Skin of body (tissue), 1 donor: ENCODE measurements at regions not wholly inside any gene's neighbourhood (a gene's known extent, or its start where the extent isn't known, plus 50 kb on each side); places are given as distances from the start of the nearest gene placed in this dataset.
"Not testable (repeated sequence)": the region's sequence is repeated elsewhere in the genome, so short reads cannot be mapped to it uniquely, and the experiment has no call there.

Source experiments
- DNase-seq: peaks from one replicate; lab custom pipeline; 2025; lab: John Stamatoyannopoulos, UW

DNA sequence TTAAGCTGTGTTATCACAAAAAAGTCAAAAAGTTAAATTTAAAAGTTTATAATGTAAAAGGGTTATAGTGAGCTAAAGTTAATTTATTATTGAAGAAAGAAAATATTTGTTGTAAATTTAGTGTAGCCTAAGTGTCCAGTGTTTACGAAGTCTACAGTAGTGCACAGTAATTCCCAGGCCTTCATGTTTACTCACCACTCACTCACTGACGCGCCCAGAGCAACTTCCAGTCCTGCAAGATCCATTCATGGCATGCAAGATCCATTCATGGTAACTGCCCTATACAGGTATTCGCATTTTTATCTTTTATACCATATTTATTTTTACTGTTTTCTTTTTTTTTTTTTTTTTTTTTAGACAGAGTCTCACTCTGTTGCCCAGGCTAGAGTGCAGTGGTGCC is 69.5 kb downstream of the TPRA1 start:
- DNase-seq = no peak

DNA sequence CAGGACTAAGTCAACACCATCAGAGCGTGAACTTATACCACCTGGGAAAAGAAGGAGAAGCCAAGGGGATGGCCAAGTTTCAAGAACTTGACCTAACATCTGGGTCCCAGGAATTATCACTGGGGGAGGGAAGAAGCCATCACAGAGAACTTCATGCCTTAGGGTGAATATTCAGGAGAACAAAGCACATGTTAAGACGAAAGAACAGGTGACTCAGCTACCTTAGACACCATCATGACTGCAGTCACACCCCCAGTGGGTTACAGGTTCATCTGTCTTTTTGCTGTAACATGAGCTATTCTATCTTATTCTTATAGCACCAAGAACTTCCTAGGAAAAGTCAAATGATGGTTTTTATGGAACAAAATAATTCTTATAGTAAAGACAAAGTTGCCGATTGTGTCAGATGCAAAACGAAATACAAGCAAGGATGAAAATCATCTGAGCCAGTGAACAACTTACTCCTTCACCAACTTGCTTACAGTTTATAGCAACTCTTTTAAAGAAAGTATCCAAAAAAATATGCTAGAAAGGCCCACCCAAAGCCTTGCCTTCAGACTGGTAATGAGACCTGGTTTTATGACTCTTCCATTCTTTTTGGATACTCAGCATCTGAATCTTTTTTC is 72.0 kb downstream of the TPRA1 start:
- no peak for DNase-seq

DNA sequence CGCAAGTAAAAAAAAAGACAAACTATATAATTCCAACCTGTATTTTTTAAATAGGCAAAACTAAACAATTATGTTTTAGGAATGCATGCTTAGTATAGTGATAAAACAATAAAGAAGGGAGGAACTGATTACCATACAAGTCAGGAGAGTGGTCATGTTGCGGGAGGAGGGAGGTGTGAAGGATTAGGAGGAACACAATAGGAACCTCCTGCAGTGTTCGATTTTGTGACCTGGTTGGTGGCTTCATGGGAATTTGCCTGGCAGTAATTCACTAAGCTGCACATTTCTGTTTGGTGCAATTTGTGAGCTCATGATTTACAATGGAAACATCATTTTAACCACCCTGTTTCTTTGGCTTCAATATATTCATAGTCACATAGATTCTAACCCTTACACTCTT is 78.3 kb downstream of the TPRA1 start:
- DNase-seq = no peak

DNA sequence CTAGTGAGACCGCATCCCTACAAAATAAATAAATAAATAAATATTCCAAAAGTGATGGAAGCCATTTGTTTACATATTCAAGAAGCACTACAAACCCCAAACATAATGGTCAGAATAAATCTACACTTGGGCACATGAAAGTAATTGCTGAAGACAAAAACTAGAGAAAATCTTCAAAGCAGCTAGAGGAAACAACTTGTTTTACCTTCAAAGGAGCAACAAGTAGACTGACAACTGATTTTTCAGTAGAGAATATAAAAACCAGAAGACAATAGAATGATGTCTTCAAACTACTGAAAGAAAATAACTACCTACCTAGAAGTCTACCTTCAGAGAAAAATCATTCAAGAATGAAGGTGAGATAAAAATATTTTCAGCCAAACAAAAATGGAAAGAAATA is 89.4 kb downstream of the TPRA1 start:
- no peak for DNase-seq

DNA sequence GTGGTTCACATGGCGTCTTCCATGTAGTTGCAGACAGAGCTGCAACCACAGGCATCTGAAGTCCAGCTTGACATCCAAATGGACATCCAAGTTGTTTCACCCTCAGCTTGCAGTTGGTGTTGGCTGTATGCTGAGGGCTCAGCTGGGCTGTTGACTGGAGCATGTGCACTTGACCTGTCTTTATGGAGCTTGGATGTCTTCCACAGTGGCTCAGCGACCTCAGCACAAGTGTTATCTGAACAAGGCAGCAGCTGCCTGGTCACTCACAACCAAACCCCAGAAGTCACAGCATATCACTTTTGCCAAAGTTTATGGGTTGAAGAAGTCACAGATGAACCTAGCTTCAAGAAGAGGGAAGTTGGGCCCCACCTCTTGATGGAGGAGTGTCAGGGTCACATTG is 92.9 kb downstream of the TPRA1 start:
- no peak for DNase-seq

DNA sequence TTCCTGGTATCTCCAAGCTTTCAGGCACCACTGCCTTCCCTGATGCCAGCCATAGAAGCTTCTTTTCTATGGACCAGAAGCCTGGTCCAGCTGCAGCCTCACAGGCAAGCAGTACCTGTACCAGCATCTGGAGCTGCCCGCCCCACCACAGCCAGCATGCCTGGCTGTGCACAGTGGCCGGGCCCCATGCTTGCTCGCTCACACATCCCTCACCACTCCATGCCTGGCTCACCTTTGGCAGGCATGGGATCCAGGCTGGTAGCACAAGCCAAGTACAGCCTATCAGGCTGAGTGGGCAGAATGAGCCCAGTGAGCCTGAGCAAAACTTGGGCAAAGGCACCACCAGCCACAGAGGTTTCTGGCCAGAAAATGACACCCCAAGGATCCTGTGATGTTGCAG is 93.4 kb downstream of the TPRA1 start:
- DNase-seq = no peak

DNA sequence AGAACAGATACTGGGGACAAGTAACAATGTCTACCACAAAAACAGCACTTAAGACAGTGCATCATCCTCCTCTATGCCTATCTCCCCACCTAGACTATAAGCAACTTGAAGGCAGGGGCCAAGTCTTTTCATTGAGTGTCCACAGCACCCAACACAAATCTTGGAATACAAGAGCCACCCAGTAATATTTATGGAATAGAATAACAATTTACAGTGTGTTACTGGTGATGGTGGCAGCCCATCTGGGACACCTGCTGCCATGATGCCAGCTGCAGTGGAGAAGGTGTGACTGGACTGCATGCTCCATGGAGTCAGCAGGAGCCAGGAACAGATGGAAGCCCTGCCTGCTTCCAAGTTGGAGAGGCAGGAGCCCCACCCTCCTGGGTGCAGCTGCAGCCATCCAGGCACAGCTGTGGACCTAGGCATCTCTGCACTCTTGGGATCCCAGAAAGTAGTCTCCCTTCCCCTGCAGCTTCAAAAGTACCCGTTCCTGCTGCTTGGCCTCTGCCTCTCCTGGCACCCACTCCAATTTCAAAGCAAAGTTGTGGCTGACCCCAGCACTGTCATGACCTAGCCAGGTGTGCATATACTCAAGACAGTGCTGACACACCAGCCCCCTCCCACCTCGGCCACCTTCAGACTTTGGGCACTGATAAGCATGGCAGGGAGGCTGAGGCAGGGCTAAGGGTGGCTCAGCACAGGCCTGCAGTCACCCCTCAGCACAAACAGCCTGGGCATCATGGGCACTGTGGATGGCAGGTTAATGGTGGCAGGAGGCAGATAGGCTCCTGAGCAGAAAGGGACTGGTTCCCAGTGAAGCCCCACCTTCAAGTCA is 94.5 kb downstream of the TPRA1 start:
- no peak for DNase-seq

DNA sequence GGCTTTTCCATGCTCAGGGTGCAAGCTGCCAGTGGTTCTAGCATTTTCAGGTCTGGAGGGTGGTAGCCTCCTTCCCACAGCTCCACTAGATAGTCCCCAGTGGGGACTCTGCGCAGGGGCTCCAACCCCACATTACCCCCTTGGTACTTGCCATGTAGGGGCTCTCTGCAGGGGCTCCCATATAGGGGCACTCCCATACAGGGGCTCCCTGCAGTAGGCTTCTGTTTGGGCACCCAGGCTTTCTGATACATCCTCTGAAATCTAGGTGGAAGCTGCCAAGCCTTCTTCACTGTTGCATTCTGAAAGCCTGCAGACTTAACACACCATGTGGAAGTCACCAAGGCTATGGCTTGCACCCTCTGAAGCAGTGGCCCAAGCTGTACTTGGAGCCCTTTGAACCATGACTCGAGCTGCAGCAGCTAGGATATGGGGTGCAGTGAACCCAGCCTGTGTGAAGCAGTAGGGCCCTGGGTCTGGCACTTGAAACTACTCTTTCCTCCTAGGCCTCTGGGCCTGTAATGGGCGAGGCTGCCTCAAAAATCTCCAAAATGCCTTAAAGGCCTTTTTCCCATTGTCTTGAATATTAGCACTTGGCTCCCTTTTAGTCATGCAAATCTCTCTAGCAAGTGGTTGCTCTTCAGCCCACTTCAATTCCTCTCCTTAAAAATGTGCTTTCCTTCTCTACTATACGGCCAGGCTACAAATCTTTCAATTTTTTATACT is 96.4 kb downstream of the TPRA1 start:
- DNase-seq = no peak

DNA sequence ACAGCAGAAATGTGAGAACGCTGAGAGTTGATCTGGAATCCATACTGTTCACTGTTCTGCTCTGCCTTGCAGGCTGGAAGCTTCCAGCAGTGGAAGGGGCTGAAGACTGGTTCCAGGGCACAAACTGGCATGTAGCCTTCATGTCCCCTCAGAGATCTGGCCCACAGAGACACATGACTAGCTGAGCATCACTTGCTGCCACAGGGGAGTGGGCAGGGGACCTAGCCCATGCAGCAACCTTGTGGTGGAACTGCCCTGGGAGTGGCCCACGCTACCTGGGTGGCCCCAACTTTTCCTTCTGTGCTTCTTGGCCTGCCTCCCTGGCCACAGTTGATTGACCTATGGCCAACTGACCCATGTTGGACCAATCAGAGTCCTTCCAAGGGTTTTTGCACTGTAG is 98.1 kb downstream of the TPRA1 start:
- no peak for DNase-seq

DNA sequence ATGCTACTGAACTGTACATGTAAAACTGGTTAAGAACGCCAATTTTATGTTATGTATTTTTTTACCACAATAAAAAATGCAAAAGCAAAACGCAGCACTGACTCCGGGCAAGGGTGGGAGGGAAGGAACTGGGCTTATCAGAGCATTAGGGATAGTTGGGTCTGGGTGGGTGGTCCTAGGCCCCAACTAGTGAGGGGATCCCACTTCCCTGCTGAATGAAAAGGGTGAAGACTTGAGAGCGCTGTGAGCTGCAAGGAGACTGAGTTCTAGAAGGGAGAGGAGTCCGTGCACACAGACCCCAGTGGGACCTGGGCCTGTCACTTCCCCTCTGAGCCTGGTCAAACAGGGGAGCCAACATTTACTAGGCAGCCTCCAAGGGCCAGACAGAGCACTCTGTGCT is 98.6 kb downstream of the TPRA1 start:
- DNase-seq = no peak

DNA sequence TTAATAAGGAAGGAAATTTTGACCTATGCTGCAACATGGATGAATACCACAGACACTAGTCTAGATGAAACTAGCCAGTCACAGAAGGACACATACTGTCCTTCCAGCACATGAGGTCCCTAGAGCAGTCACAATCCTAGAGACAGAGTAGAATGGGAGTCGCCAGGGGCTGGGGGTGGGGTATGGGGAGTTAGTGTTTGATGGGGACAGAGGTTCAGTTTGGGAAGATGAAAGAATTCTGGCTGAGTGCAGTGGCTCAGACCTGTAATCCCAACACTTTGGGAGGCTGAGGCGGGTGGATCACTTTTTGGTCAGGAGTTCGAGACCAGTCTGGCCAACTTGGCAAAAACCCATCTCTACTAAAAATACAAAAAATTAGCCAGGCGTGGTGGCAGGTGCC is 99.2 kb downstream of the TPRA1 start:
- no peak for DNase-seq

DNA sequence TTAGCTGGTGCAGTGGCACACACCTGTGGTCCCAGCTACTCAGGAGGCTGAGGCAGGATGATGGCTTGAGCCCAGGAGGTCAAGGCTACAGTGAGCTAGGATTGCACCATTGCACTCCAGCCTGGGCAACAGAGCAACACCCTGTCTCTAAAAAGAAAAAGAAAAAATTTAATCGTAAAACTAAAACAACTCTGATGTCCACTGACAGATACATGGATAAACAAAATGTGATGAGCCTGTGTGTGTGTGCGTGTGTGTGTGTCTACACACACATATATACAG is 99.6 kb downstream of the TPRA1 start:
- DNase-seq = not testable (repeated sequence)

DNA sequence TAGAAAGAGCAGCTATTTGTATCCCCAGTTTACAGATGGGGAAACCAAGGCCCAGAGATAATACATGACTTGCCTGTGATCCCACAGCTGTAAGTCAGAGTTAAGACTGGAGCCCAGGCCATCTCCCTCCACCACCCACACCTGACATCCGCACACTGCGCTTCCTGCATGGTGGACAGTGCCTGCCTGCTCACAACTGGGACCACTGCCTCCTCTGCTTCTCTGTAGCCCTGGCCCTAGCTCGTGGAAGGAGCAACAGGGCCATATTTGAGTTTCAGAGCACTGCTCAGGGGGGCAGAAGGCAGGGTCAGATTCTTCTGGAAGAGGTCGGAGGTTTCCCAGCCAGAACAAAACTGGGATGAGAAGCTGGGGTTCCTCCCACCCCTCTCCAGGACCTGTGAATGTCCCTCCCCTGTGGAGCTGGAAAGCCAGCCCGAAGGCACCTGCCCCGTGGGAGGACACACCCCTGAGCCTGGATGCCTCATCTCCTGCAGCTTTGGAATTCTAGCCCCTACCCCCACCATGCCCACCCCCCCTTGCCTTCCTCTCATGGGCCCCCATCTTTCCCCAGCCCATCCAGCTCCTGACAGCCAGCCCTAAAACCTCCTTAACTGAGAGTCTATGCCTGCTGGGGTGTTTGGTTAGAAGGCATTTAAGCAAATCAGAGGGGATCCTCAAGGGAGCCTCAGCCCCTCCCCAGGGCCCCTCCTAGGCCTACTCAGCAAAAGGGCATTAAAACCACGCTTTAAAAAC is 100.1 kb downstream of the TPRA1 start:
- DNase-seq = no peak

DNA sequence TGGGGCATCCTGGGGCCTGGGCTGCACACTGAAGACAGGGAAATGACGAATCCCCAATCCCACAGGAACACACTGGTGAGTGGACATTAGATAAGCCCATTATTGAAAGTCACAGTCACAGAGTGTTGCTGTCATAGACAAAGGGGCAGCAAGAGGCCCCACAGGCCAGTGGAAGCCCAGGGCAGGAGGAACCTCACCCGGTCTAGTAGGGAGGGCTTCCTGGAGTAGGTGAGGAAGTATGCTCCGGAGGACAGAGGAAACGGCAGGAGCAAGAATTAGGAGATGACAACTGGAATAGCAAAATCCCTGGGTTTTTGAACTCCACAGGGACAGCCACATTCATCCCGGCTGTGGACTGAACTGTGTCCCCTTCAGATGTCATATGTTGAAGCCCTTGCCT is 101.2 kb downstream of the TPRA1 start:
- DNase-seq = no peak

DNA sequence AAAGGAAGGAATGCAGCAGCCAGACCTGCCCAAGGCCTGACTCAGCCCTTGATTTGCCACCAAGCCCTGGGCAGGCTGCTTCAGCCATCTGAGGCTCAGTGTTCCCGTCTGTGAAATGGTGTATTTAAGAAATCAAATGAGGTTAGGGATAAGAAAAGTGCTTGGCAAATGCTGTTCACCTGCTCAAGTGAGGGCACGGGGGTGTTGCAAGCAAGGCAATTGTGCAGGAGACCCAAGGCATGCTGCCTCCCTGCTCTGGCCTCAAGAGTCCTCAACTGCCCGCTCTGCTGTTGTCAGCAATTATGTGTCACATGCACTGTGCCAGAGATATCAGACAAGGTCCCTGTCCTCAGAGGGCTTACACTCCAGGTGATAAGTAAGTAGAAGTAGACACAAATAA is 101.8 kb downstream of the TPRA1 start:
- DNase-seq = no peak

DNA sequence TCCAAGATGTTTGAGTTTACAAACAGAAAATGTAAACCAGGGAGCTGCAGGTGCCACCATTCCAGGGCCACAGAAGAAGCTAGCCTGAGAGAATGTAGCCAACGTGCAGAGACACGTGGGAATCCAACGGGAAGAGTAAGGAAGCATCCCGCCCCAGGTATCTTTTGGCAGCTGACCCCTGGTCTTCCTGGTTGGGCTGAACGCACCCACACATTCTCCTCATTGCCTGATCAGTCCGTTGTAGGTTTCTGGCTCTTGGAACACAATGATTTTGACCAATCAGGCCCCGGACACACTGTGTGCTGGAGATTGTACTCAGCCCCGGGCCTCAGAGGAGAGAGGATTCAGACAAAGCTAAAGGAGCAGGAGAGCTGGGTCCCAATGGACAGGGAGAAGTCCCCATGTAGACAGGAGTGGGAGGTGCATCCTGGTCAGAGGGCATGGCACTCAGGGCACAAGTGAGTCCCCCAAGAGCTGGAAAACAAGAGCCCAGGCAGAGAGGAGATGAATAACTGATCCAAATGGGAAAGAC is 102.3 kb downstream of the TPRA1 start:
- no peak for DNase-seq

DNA sequence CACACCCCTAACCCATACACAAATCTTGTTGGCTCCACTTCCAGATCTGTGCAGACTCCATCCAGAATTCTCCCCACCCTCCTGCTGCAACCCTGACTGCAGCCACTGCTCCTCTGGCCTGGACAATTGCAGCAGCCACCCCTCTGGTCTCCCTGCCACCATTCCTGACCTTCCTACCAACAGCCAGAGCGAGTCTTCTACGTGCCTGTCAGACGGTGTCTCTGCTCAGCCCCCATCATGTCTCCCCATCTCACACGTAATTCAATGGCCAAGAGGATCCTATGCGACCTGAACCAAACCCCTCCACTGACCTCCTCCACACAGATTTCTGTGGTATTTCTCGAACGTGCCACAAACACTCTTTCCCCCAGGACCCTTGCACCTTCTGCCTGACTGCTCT is 103.3 kb downstream of the TPRA1 start:
- no peak for DNase-seq

DNA sequence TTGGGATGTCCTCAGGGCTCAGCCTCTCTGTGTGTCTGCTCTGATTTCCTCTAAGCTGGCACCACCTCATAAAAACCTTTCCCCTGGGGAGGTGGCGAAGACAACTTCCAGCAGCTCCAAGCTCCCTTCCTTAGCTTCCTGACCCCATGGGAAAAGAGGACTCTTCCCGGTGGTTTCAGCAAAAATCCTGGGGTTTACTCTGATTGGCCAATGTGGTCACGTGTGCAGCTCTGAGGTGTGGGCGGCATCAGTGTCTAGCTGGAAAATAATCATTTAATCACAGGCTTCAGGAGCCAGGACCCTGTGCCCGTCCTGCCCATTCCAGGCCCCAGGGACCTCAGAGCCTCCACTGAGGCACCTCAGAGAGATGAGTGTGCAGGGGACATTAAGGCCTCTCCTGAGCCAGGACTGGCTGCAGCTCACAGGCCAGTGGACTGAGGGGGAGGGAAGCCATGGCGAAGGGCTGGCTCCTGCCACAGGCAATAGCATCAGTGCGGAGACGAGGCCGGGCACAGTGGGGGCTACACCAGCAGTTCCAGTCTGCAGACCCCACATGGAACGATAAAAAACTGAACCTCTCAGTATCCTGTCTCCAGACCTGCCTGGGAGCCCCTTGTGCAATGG is 104.1 kb downstream of the TPRA1 start:
- DNase-seq = no peak

DNA sequence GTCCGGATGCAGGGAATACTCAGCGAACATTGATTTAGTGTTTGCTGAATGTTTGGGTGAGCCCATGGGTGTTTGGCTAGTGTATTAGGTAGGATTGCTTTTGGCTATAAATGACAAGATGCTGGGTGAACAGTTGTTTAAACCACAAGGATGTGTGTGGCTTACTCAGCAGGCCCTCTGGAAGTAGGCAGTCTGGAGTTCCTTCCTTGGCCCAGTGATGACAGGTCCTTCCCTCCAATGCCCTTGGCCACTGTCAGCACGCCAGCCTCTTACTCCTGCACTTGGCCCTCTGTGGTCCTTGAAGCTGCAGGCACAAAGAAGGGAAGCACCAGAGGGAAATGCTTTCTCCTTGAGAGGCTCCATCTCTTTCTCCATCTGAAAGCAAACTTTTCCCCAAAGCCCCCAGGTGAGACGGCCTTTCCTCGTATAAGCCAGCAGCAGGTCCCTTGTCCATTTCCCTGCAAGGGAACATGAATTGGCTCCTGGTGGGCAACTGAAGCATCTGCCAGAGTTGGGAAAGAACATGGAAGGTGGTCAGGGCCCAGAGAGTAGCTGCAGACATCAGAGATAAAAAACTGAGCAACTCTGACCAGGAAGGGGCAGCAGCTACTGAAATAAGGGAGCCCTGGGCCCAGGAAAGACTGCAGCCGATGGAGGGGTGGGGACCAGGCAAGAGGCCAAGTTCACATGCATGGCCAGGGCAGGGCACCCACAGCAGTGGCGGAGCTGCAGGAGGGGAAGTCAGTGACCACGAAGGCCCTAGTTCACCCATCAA is 105.0 kb downstream of the TPRA1 start:
- no peak for DNase-seq

DNA sequence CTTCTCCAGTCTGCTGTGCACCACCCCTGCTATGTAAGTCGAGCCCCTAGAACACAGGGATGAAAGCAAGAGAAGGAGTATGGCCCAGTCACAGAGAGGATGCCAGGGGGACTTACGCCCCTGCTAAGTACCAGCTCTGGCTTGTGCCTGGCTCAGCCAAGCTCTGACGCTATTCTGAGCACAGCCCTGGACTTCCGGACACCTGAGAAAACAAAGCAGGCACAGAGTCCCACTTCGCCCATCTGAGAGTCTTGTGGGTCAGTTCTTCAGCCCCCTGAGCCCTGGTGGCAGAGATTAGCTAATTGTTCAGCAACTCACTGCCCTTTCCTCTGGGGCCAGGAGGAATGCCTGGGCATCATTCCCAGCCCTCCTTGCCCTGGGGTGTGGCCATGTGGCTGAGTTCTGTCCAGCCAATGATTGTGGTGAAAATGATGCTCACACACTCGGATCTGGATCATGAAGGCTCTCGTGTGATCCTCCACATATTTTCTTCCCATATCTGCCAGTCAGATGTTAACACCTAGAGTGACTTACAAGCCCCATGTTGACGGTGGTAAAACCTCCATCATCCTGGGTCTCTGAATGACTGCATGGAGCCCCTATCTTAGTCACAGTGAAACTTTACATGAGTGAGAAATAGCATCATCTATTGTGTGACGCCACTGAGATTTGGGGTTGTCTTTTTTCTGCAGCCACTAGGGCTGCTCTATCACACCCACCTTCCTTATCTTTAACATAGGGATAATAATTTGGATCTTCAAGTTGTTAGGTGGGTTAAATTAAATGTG is 105.7 kb downstream of the TPRA1 start:
- DNase-seq = no peak
